SJCRH30 (cell line): ENCODE measurements at regions not wholly inside any gene's neighbourhood (a gene's known extent, or its start where the extent isn't known, plus 50 kb on each side); places are given as distances from the start of the nearest gene placed in this dataset.

Source experiments
- DNase-seq, 2 experiments: peaks; one replicate each; pipeline ENCODE4 v3.0.0-alpha.2; 2015 to 2020
- H3K27ac ChIP-seq: fragments of 250-450 bp; sonication (Bioruptor Pico); 2 replicates; pipeline ENCODE4 v1.5.1; 2020; ENCODE audit warnings: mild to moderate bottlenecking, moderate library complexity
- H3K27me3 ChIP-seq: fragments of 250-450 bp; sonication (Bioruptor Pico); 2 replicates; pipeline ENCODE4 v1.5.1; 2020; ENCODE audit warnings: mild to moderate bottlenecking, moderate library complexity
- H3K36me3 ChIP-seq: fragments of 250-450 bp; sonication (Bioruptor Pico); 2 replicates; pipeline ENCODE4 v1.5.1; 2020; ENCODE audit warnings: mild to moderate bottlenecking, moderate library complexity
- H3K4me1 ChIP-seq: fragments of 250-450 bp; sonication (Bioruptor Pico); 2 replicates; pipeline ENCODE4 v1.5.1; 2020; ENCODE audit warnings: mild to moderate bottlenecking, moderate library complexity
- H3K4me3 ChIP-seq: fragments of 250-450 bp; sonication (Bioruptor Pico); 2 replicates; pipeline ENCODE4 v1.5.1; 2020; ENCODE audit warnings: mild to moderate bottlenecking, moderate library complexity
- H3K9me3 ChIP-seq: fragments of 250-450 bp; sonication (Bioruptor Pico); replicated peaks from 2 replicates; pipeline ENCODE4 v1.5.1; 2020; ENCODE audit warnings: mild to moderate bottlenecking, moderate library complexity

DNA sequence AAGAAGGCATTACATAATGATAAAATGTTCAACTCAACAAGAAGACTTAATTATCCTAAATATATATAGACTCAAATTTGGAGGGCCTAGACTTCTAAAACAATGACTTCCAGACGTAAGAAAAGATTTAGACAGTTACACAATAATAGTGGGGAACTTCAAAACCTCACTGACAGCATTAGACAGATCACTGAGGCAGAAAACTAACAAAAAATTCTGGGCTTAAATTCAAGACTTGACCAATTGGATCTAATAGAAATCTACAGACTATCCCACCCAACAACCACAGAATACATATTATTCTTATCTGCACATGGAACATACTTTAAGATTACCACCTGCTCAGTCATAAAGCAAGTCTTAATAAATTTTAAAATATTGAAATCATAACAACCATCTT is 93.3 kb upstream of the ARSJ start:
- H3K4me3 ChIP-seq: no peak overlapping the region
- peaks cover 4% of the 10 kb centered on the region; the same call in 1 of the 2 replicates for H3K4me1 ChIP-seq
- no peaks in the 10 kb centered on the region for H3K9me3 ChIP-seq
- DNase-seq: no peak
- H3K27me3 ChIP-seq: no peaks in the 10 kb centered on the region
- H3K27ac ChIP-seq: no peak overlapping the region
- no peaks in the 10 kb centered on the region for H3K36me3 ChIP-seq

GRCh38 chr4:114076899-114077570 is 97.6 kb upstream of the ARSJ start:
- H3K36me3 ChIP-seq: no peaks in the 10 kb centered on the region
- no peak for DNase-seq

DNA sequence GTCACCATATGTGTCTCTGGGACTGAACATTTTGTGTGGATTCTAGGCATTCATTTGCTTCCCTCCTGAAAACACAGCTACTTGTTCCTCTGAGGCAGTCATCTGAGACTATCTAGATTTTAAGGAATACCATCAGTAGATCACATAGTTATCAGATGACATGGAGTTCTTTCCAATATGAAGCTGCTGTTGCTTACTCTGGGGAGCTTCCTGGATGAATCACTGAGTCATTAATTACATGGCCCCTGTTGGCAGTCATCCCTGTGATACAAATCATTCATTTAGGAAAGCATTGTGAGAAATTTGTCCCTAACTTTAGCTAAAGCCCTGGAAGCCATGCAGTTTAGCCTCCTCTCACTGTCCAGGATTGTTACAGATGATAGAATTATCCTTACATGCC is 98.2 kb upstream of the ARSJ start:
- Histone ChIP-seq H3K9me3 (no peaks in the 10 kb centered on the region; the same call in 1 of the 2 replicates), H3K27ac (no peak overlapping the region), H3K4me3 (no peak overlapping the region), H3K4me1 (peaks cover 4% of the 10 kb centered on the region; the same call in 1 of the 2 replicates), H3K36me3 (no peaks in the 10 kb centered on the region), H3K27me3 (no peaks in the 10 kb centered on the region)
- no peak for DNase-seq

More at GRCh38 chr4:114076899-114077570, 97.6 kb upstream of the ARSJ start:
- Histone ChIP-seq H3K4me3 (no peak overlapping the region), H3K27me3 (no peaks in the 10 kb centered on the region), H3K9me3 (no peaks in the 10 kb centered on the region; the same call in 1 of the 2 replicates), H3K4me1 (peaks cover 4% of the 10 kb centered on the region; the same call in 1 of the 2 replicates), H3K27ac (no peak overlapping the region)

DNA sequence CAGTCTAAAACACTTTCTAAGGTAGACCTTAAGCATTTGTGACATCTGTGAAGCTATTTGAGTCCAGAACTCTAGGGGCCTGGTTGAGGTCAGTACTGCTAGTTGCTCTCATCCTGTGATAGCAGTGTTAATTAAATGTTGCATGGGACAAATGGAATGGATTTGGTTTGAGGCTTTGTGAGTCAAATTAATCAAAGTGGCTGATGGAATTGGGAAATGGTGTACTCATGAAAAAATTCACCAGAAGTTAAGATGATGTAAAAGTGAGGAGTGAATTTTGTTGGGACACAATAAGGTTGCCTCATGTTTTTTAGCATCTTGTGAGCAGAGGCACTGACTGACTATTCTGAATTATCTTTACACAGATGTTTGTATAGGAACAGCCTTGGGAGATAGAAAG is 99.2 kb upstream of the ARSJ start:
- no peak for DNase-seq
- Histone ChIP-seq H3K36me3 (no peaks in the 10 kb centered on the region), H3K27me3 (no peaks in the 10 kb centered on the region), H3K4me1 (peaks cover 4% of the 10 kb centered on the region; the same call in 1 of the 2 replicates), H3K27ac (no peak overlapping the region), H3K9me3 (no peaks in the 10 kb centered on the region; the same call in 1 of the 2 replicates), H3K4me3 (no peak overlapping the region)

- DNase-seq: no peak
- Histone ChIP-seq H3K4me3 (no peak overlapping the region), H3K36me3 (no peaks in the 10 kb centered on the region), H3K4me1 (peaks cover 9% of the 10 kb centered on the region), H3K9me3 (no peaks in the 10 kb centered on the region; the same call in 1 of the 2 replicates), H3K27me3 (no peaks in the 10 kb centered on the region), H3K27ac (no peak overlapping the region)
These were observed 102.3 kb upstream of the ARSJ start for GRCh38 chr4:114081783-114082182.

GRCh38 chr4:114082348-114082747 is 102.9 kb upstream of the ARSJ start:
- Histone ChIP-seq H3K4me1 (peaks cover 13% of the 10 kb centered on the region), H3K9me3 (no peaks in the 10 kb centered on the region; the same call in 1 of the 2 replicates), H3K4me3 (no peak overlapping the region), H3K27ac (no peak overlapping the region), H3K36me3 (no peaks in the 10 kb centered on the region), H3K27me3 (no peaks in the 10 kb centered on the region)
- no peak for DNase-seq

DNA sequence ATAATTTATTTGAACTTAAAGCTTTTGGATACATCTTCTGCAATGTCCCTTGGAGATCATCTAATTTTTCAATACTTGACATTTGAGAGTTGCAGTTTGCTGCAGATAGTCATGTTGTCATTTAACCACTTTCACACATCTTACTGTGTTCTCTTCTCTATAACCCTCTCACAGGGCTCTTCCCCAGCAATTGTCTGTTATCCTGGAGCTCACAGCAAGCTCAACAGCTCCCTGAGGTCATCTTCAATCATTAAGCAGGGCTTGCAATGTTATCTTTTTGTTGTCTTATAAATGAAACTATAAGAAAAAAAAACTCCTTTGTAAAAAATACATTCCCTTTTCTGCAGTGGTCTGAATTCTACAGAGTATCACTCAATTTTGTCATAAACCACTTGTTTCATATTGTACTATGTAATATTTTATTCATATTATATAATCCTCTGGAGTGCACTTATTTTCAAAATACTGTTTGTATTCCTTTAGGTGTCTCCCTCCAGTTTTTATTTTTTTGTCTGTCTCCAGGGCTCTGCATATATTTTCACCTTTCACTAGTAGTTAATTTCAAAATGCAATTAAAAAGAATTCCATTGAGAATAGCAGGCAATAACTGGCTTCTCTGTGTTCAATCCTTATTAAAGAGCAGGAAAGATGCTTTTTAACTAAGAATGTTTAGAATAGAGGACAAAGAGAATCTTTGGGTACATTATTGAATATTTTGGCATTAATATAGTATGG is 106.3 kb upstream of the ARSJ start:
- Histone ChIP-seq H3K4me3 (no peak overlapping the region), H3K36me3 (no peaks in the 10 kb centered on the region), H3K9me3 (no peaks in the 10 kb centered on the region), H3K27ac (no peak overlapping the region), H3K4me1 (peaks cover 17% of the 10 kb centered on the region), H3K27me3 (no peaks in the 10 kb centered on the region)
- no peak for DNase-seq

- no peaks in the 10 kb centered on the region for H3K27me3 ChIP-seq
- DNase-seq: peak in 1 of 2 experiments; percentile 38
These were observed 108.3 kb upstream of the ARSJ start for GRCh38 chr4:114087596-114088230.

DNA sequence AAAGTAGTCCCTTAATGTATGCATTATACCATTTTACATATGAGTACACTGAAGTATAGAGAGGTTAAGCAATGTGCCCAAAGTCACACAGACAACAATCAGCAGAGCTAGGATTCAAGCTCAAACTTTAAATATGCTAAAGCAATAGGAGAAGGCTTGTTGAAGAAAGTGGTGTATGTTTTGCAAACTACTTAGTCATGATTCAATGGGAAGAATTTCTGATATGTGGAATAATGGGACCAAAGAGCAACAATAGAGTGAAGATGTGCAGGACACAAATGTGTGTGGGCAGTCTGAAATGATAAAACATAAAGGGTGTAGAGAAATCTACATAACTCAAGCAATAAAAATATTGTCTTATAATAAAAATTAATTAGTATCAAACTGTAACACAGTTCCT is 109.0 kb upstream of the ARSJ start:
- no peak overlapping the region for H3K27ac ChIP-seq
- no peak for DNase-seq

More at GRCh38 chr4:114087596-114088230, 108.3 kb upstream of the ARSJ start:
- Histone ChIP-seq H3K4me1 (peaks cover 17% of the 10 kb centered on the region), H3K4me3 (no peak overlapping the region), H3K36me3 (no peaks in the 10 kb centered on the region), H3K9me3 (no peaks in the 10 kb centered on the region), H3K27ac (peak overlapping the region; percentile 36)

DNA sequence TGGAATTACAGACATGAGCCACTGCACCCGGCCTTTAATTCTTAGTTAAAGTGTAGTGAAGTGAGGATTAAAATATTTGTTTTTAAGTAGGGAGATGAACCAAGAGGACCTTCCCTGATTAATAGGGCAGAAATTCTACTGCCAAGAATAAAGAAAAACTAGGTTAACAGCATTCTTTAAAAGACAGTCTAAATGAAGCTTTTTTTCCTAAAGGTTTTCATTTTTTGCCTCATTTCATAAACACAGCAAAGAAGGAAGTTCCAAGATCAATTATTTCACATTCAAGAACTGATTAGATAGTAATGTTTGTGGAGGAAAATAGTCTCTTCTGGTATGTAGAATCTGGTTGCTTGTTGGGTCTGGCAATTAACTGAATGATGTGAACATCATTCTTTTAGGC is 112.1 kb upstream of the ARSJ start:
- Histone ChIP-seq H3K27me3 (no peaks in the 10 kb centered on the region), H3K27ac (no peak overlapping the region), H3K4me3 (no peak overlapping the region), H3K4me1 (peaks cover 20% of the 10 kb centered on the region), H3K9me3 (no peaks in the 10 kb centered on the region), H3K36me3 (no peaks in the 10 kb centered on the region)
- no peak for DNase-seq

More for the DNA sequence above, 109.0 kb upstream of the ARSJ start:
- Histone ChIP-seq H3K9me3 (no peaks in the 10 kb centered on the region), H3K27me3 (no peaks in the 10 kb centered on the region), H3K4me3 (no peak overlapping the region), H3K4me1 (peaks cover 23% of the 10 kb centered on the region), H3K36me3 (no peaks in the 10 kb centered on the region)

- no peaks in the 10 kb centered on the region for H3K36me3 ChIP-seq
- DNase-seq: peak in 1 of 2 experiments; percentile 24
- H3K4me3 ChIP-seq: no peak overlapping the region
- no peaks in the 10 kb centered on the region for H3K9me3 ChIP-seq
- H3K4me1 ChIP-seq: peaks cover 5% of the 10 kb centered on the region
- H3K27ac ChIP-seq: no peak overlapping the region
- H3K27me3 ChIP-seq: no peaks in the 10 kb centered on the region
These were observed 113.8 kb upstream of the ARSJ start for GRCh38 chr4:114093221-114093715.

DNA sequence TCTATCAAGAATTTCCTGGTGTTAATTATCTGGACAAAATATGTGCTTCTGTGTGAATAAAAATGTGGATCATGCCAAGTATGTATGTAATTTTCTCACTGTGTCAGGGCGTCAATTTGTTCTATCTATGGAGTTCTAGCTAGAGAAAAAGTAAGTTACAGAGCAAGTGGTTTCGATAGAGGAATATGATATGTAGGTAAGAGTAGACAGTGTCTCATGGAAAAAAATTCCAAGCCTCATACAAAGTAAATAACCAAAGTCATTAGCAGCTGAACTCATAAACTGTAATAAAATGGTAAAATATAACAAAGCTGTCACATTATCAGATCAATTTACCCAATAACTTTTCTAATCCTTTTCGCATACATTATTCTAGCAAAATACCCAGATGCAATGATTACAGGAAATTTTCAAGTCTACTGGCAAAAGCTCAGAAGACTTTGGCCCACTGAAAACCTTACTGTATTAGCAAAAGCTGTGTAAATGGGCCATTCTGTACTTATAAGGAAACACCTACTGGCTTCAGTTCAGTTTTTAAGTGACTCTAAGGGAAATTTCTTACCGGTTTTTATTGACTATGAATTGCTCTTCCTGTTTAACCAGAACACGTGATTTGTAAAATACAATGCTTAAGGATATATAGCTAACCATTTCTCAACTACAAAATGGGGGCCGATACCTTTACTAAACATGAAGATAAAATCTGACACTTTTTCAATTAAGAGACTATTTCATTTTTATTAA is 121.0 kb upstream of the ARSJ start:
- no peaks in the 10 kb centered on the region for H3K36me3 ChIP-seq
- no peaks in the 10 kb centered on the region for H3K27me3 ChIP-seq
- no peak overlapping the region for H3K27ac ChIP-seq
- H3K9me3 ChIP-seq: no peaks in the 10 kb centered on the region
- no peak for DNase-seq
- H3K4me1 ChIP-seq: no peaks in the 10 kb centered on the region
- H3K4me3 ChIP-seq: no peak overlapping the region

DNA sequence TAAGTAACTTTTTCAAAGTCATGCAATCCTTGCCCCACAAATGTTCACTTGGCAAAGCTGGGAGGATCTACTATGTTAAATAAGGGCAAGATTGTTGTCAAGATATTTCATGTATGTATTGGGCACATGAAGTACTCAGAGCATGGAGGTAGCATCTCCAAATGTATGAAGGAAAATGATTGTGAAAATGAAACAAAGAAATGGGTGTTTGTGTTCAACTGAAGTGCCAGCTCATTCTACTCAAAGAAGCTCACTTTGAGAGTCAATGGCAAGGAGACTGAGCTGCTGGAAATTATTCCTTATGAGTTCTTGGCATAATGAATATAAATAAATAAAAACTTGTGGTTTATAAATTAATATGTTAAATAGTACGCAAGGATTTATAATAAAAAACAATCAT is 124.5 kb upstream of the ARSJ start:
- Histone ChIP-seq H3K27me3 (no peaks in the 10 kb centered on the region), H3K9me3 (no peaks in the 10 kb centered on the region), H3K4me1 (no peaks in the 10 kb centered on the region), H3K4me3 (no peak overlapping the region), H3K27ac (no peak overlapping the region), H3K36me3 (no peaks in the 10 kb centered on the region)
- no peak for DNase-seq

DNA sequence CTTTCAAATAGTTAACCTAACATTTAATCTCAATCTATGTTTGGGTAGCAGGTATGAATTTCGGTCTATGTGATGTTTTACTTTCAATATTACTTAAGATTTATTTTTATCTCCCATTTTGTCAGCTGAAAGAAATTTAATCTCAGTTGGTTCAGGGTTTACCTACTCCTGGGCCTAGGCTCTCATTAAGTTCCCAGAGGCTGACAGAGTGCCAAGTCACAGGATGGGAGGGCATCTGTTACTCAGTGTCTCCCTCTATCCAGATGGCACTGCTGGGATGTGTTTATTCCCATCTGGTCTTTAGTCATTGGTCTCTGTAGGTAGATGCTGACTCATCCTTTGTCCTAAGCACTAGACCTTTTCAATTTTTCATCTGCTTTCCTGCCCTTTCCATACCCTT is 129.4 kb upstream of the ARSJ start:
- H3K9me3 ChIP-seq: no peaks in the 10 kb centered on the region
- DNase-seq: peak in 1 of 2 experiments; percentile 26

More for the DNA sequence above, 129.4 kb upstream of the ARSJ start:
- Histone ChIP-seq H3K27ac (no peak overlapping the region), H3K27me3 (no peaks in the 10 kb centered on the region), H3K4me3 (no peak overlapping the region), H3K4me1 (no peaks in the 10 kb centered on the region), H3K36me3 (no peaks in the 10 kb centered on the region)
